DND-41 (cell line): ENCODE measurements at regions not wholly inside any gene's neighbourhood (a gene's known extent, or its start where the extent isn't known, plus 50 kb on each side); places are given as distances from the start of the nearest gene placed in this dataset.

Source experiments
- EZH2 ChIP-seq: IDR thresholded peaks from 3 replicates; pipeline ENCODE4 v1.6.1; 2012; ENCODE audit warnings: borderline replicate concordance, low read depth, mild to moderate bottlenecking, moderate library complexity, low read length, inconsistent platforms; ENCODE audit not compliant: severe bottlenecking
- TF ChIP-seq, protein P1 (sequence below): IDR thresholded peaks from 2 replicates; pipeline ENCODE4 v1.5.1; 2012; ENCODE audit warnings: borderline replicate concordance, low read length, moderate library complexity, mild to moderate bottlenecking; ENCODE audit not compliant: poor library complexity, severe bottlenecking; ENCODE audit errors: extremely low read depth

DNA sequence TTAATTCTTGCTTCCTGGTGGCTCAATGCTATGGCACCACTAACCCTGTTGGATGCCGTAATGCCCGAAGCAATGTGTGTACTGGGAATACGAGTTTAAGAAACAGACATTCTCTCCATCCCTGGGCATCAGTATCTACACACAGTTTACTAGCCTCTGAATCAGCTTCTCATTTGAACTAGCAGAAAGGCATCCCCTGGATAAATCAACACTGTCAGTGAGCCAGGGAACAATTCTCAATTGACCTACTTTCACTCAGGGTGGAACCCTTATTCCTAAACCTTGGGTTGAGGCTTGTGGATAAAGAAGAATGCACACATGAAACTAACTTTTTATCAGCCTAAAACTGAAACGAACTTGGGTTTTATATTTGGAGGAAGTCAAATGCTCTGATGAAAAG, 331.0 kb downstream of the GADD45G start:
- TF ChIP-seq, protein P1, sequence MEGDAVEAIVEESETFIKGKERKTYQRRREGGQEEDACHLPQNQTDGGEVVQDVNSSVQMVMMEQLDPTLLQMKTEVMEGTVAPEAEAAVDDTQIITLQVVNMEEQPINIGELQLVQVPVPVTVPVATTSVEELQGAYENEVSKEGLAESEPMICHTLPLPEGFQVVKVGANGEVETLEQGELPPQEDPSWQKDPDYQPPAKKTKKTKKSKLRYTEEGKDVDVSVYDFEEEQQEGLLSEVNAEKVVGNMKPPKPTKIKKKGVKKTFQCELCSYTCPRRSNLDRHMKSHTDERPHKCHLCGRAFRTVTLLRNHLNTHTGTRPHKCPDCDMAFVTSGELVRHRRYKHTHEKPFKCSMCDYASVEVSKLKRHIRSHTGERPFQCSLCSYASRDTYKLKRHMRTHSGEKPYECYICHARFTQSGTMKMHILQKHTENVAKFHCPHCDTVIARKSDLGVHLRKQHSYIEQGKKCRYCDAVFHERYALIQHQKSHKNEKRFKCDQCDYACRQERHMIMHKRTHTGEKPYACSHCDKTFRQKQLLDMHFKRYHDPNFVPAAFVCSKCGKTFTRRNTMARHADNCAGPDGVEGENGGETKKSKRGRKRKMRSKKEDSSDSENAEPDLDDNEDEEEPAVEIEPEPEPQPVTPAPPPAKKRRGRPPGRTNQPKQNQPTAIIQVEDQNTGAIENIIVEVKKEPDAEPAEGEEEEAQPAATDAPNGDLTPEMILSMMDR, result no peak
- no peak for TF ChIP-seq EZH2
